Activated gamma-delta T cell (primary cell): ENCODE measurements at regions not wholly inside any gene's neighbourhood (a gene's known extent, or its start where the extent isn't known, plus 50 kb on each side); places are given as distances from the start of the nearest gene placed in this dataset.
"Not testable (repeated sequence)": the region's sequence is repeated elsewhere in the genome, so short reads cannot be mapped to it uniquely, and the experiment has no call there.

Experiments
- DNase-seq: peaks from one replicate; lab custom pipeline; 2025; lab: John Stamatoyannopoulos, UW

DNA sequence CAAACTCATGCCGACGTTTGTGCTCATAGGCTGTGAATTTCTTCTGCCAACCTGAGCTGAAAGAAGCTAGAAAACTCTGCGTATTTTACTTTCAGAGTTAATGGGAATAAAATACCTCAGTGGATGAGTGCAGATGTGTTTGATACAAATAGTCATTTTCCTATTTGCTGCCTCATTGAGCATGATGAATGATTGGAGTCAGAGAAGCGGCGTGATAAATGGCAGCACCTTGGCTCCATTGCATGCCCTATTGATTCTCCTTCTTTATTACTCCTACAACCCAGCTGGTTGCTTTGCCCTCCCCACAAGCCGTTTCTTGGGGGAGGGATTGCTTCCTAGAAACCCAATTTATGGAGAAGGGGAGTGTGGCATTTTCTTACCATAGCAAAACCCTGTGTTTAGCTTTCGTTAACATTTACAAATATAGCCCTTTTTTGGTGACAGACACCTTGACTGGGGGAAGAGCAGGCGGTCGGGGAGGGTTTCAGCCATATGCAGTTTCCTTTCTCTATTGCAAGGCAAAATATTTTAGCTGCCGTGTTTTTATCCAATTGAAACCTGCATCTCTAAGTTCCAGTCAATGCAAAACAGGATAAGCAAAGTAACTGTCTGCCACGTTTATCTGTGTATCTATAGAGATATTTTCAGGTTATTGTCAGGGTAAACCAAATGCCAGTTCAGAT, 93.1 kb upstream of the TBCA start:
- DNase-seq, result no peak

DNA sequence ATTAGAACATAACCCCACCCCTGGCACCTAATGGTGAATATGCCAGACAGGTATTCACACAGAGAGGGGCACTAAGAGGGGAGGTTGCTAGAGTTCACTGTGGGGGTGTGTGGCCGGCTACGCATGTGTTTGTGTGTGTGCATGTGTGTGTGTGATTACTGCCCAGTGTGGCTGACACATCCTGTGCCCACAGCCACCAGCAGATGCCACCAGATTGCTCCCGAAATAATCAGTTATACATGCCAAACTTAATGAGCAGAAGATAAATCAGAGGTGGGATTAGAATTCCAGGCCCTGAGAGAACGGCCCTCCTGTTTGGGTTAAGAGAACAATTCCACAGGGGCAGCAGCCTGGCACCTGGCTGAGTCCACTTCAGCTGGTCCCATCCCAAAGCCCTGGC, 91.8 kb upstream of the TBCA start:
- DNase-seq, result no peak

DNA sequence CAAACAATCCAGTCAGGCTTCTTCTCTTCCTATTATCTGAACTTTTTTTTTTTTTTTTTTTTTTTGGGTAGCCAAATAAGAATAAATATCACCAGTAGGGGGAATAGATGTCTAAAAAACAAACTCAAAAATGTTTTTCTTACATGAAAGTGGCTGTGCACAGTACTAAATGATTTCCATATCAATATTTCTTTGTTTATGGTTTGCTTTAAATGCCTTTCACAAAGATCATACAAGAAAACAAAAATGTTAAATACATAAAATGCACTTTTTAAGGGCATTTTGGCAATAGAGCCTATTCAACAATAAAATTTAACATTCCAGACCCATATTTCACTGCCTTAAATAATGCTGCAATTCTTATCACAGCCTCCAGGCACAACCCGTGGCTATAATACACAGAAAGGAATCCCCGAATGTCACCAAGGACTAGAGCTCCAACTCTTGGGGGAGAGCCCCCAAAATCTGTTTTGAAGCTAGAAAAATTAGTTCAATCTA, 91.1 kb upstream of the TBCA start:
- DNase-seq, result no peak

DNA sequence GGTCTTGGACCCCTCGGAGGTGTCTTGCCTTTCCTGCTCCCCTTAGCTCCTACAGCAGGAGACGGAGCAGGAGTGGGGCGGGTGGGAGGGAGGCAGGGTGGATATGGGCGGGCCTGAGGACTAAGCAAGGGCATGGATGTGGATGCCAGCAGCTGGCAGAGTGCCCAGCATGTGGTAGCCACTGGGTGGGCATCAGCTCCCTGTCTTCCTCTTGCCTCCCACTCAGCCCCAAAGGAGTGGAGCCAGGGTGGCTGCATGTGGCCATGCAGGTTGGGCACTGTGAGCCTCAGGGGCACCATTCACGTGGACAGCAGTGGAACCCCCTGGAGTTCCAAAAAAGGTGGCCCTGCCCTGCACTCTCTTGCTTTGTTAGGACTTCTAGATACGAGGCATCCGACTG, 90.1 kb upstream of the TBCA start:
- DNase-seq, result no peak

DNA sequence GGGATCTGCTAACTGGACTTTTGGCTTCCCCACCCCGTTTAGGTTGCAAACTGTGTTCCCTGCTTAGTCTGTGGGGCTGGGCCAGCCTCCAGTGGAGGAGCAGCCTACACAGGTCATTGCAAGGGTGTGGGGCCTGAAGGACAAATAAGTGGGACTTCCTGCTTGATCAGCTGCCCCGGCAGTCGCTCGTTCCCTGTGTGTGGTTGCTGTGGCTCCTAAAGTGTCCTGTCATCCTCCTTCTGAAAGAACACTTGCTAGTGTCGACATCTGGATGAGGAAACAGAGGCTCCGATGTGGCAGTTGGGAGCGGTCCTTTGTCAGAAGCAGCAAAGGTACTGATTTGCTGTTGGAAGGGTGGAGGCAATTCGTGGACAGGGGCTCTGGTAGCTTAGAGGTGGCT, 88.9 kb upstream of the TBCA start:
- no peak for DNase-seq

DNA sequence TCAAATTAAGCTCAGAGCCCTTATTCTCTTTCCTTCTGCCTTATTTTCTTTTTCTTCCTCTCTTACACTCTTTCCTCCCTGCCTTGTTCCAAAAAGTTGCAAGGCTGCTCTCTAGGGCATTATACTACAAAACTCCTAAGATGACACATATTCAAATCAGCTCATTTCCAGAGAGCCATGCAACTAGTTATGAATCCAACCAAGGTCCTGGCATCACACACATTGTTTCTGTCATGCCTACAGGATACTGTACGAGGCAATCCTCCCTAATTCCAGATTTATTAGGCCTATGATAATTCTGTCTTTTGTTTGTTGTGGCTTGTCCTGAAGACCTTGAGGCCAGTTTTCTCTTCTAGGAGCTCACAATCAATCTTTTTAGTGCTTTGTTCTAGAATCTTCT, 87.0 kb upstream of the TBCA start:
- no peak for DNase-seq

DNA sequence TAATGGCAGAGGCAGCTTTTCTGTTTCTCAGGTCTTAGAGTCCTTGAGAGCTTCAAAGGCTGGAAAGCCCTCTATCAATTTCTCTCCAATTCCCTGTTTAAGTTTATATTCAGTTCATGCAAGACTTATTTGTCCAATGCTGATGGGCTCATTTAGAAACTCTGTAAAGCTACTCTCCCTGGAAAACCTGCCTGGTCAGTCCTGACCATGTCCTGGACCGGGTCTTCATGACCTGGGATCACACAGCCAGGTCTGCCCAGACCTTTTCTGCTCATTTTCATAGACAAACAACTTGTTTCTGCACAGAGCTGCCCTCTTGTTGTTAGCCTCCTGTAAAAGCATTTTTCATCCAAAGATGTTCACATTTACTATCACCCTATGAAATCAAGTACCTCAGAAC, 85.4 kb upstream of the TBCA start:
- DNase-seq, result no peak

DNA sequence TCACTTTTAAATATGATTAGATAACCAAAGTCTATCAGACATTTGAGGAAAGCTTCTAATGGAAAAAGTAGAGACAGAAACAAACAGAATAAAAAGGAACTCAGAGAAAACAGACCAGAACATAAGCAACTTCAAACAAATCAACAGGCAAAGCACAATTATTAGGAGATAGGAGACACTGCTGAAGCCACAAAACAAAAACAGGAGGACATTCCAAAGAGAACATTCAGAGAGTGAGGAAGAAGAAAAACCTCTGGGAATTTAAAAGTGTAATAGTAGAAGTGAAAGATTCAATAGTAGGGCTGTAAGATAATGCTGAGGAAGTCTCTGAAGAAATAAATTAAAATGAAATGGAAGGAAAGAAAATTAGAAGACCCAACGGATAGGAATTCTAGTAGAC, 83.2 kb upstream of the TBCA start:
- no peak for DNase-seq

DNA sequence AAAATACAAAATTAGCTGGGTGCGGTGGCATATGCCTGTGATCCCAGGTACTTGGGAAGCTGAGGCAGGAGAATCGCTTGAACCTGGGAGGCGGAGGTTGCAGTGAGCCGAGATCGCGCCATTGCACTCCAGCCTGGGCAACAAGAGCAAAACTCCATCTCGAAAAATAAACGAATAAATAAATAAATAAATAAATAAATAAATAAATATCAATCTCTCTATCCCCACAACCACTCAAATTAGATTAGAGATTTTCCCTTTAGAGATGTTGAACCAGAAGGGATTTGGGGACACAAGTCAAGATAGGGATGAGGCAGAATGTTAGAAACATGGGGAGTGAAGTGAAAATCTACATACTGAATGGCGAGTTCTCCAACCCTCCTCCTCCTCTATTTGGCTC, 82.5 kb upstream of the TBCA start:
- DNase-seq, result not testable (repeated sequence)

DNA sequence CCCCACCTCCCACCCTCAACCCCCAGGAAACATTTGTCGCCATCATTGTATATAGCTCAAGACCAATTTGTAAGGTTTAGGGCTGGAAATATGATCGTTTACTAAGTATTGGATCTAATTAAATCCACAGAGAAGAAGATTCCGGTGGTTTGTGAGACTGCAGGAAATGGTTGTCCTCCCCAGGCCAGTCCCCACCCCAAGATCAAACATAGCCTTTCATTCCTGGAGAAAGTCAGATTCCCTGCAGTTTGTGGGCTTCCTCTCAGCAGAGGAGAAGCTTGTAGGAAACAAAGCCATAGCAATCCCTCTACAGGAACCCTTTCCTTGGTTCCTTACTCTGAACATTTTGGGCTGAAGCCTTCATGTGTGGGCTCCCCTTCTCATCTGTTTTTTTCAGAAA, 79.2 kb upstream of the TBCA start:
- DNase-seq, result no peak

DNA sequence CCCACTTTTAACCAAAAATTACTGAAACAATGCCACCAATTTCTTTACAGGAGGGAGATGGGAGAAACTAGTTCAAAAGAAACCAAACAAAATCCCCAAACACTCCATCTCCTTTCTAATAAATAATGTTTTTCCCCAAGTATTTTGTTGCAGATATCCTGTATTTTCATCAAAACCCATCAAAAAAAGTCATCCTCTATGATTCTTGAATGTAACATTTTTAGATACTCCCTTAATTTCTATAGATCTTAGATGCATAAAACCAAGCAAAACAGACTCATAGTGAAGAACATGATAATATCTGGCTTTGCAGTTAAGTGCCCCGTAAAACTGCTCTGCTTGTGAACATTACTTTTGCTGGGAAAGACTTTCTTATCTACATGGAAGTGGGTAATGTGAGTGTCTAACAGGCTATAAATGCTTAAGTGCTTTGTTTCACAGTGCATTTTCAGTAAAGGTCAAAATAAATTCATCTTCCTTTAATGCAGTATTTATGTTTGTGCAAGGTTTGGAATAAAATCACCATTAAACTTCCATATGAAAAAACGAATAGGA, 77.3 kb upstream of the TBCA start:
- no peak for DNase-seq

DNA sequence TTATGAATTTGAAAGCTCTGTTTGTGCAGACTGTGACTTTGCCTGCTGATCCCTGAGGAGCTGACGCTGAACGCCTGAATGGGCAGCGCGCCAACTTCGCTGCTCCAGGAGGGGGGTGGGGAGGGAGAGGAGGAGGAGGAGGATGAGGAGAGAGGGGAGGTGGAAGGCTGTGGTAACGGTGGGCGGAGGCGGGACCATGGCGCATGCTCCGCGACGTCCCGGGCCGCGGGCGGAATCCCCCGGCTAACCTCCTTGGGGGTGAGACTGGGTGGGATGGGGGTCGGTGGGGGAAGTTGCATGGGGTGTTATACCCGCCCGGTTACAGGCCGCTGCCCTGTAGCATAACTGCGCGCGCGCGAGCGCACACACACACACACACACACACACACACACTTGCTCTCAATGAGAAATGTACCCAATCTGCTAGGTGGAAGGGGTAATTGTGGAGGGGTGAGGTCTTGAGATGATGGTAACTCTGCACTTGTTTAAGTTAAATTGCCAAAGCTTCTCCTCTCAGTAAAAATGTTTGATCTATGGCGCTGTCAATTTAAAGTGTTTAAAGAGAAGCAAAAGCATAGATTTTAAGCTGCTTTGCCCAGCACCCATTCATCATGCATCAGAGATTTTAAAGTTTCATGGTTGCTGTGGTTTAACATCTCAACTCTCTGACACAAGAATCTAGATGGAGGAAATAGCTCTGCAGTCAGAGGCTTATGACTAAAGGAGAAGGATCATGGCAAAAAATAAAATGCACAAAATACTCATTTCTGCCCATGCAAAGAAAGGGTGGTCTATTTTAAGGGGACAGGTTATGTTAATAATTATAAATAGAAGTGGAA, 76.6 kb upstream of the TBCA start:
- DNase-seq, result no peak

DNA sequence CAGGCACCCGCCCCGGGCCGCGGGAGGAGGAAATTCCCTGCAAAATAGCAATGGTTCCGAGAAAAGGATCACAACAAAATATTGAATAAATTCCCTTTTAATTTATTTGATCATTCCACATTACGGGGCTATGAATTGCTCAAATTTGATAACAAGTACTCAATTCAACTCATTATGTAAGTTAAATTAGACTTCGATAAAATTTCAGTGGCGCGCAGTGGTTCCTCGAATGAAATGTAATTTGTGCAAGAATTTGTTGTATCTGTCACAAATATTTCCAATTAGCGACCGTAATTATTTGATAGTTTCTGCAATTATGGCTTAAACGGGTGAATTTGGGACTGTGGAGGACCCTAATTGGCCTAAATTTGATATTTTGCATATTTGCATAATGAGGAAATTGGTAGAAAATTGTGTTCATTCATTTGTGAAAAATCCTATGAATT, 76.0 kb upstream of the TBCA start:
- no peak for DNase-seq

DNA sequence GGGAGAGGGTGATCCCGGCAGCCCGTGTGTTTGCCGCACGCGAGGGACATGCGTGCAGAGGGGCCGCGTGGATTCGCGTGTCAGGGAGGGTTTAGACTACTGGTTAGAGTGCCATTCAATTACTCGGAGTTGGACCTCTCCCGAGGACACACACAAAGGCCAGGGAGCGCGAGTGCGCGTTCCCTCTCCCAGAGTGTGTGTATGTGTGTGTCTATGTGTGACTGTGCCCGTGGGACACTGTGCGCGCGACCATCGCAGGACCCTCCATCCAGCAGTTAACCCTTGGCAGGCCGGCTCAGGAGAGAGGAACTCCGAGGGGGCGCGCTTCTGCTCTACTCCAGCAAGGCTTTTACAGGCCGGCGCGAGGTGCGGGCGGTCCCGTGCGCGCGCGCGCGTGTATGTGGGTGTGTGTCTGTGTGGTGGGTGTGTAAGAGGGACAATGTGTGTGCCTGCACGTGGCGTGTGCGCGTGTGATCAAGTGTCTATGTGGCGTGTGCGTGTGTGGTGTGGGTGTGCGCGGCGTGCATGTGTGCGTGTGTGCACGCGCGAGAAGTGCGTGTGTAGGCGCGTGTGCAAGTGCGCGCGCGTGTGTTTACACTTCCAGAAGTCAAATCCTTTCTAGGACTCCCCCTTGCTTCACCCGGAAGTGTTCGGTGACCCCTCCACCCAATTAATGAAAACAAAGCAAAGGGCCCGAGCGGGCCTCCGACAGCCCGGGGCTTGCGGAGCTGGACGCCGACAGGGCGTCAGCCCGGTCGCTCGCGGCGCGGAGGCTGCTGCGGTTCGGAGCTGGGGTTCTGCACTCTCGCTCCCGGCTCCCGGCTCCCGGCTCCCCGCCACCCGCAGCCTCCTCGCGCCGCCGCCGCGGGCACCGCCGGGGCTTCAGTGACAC, 75.3 kb upstream of the TBCA start:
- no peak for DNase-seq

DNA sequence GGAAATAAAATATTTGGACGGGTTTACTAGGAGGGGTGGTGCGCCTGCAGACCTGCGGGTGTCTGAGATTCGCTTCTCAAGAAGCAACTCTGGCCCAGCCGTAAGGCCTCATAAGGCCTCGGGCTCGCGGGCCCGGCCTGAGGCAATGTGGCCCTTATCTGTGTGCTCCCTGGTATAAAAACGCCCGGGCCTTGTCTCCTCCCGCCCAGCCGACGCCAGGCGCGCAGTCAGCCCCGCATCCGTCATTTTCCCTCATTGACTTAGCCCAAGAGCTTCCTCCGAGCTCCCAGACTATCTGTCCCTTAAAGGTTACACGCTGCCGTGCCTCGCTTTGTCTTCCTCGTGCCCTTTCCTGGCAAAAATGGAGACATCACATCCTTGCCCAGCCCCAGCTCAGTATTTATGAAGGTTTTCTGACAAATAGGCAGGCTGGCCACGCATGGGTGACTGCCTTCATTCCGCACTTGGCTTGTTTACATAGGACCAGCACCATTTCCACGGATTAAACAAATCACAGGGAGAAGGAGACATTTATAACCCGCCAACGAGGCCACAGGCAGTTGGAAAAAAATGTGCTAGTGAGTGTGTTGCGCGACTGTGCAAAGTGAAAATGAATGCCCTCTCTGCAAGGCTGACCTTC, 74.5 kb upstream of the TBCA start:
- no peak for DNase-seq

DNA sequence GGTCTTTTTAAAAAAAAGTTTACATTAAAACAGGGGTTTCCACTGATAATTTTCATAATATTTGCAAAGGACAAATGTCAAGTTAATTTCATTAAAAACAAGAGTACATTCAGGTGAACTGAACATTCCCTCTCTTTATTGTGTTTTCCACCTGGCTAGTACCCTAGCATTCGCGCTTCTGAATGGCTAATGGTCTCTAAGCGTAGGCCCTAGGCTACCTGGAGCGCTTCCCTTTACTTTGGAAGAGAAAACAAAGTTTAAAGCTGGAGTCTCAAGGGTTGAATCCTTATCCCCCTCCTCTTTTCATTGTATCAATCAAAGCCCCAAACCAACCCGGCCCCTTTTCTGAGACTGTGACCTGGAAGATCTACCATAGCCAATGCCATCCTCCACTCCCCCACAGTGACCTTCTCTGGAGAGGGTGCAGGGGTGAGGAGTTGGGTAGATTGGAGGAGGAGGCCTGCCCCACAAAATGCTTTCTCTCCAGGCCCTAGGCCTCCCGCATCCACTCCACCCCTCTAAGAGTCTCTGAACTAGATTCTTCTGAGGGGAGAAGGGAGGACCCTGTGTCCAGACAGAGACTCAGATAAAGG, 73.3 kb upstream of the TBCA start:
- DNase-seq, result no peak

DNA sequence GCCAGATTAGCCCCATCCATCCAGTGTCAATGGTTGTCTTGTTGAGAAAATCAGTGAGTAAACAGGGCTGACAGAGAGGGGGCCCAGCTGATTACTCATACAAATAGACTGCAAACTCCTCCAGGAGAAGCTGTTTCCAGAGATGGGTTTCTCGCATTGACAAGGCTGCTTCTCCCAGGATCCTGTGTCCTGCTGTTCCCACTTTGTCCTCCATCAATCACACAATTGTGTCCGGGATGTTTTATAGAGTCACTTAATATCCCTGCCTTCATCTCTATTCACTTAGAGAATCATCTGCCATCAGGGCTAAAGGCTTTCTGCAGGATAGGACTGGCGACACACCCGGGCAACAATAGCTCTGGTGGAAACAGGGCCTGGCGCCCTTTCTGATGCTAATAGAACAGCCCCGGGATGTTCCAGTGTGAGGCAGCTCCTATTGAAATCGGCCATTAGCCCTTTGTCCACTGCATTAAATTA, 71.7 kb upstream of the TBCA start:
- DNase-seq, result no peak

DNA sequence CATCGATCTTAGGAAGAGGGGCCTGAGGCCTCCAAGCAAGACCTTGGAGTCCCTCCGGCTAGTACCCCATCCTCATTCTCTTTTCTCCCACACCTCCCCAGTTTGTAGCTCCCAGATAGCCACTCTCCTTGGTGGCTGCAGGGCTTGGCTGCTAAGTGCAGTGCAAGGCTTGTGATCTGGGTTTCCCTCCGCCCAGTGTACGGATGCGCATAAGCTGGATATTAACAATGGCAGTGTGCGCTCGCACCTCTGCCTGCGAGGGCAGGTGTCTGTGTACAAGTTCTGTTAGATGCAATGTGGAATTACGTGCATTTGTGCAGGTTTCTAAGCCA, 71.0 kb upstream of the TBCA start:
- DNase-seq, result no peak

DNA sequence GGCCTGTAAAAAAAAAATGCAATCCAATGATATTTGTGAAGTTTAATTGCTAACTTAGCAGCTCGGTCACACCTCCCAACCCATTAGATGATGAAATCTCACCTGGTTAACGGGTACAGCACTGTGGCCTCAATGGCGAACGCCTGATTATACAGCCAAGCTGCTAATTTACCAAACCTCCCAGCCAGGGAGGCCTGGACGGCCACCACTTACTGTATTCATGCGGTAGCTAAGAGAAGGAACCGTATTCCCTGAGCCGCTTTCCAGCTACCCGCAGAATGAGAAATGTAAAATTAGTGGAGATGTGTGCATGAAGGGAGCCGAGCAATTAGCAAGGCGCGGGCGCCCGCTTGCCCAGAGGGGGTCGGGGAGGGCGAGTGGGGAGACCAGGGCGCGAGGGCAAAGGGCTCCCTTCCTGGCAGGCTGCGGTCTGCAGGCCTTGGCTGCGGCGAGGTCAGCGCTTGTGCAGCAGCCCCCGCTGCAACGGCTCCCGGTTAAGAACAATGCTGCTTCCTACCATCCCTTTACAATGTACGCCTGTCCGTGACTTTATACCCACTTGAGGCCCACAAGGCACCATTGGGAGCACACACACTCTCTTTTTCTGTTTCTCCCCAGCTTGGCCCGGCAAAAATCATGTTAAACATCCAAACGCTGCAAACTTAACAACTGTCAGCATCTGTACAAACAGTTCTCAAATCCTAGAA, 70.4 kb upstream of the TBCA start:
- no peak for DNase-seq

DNA sequence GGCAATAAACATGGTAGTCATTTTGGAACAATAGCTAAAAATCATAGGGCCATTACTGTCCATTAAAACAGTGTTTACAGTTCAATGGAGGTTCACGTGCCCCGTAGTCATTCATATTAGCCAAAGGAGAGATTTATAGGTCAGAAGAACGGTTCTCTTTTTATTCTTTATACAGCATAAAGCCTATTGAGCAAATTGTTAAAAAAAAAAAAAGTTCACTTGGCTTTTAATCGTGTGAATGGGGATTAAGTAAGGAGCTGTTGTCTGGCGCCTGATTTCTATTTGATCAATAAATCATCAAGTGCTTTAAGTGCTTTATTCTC, 69.1 kb upstream of the TBCA start:
- no peak for DNase-seq
